Uterus (tissue), 2 donors: ENCODE measurements at regions not wholly inside any gene's neighbourhood (a gene's known extent, or its start where the extent isn't known, plus 50 kb on each side); places are given as distances from the start of the nearest gene placed in this dataset.

Experiments
- POLR2A ChIP-seq, 2 donors: fragments of 450-650 bp; IDR thresholded peaks; one replicate each; pipeline ENCODE4 v1.6.1; 2016; ENCODE audit warnings: antibody characterized with exemption in 2 of 2, mild to moderate bottlenecking in 1 of 2, moderate library complexity in 1 of 2
- TF ChIP-seq, protein P1 (sequence below), 4 experiments: fragments of 200-600 bp in 2 of 4; fragments of 450-650 bp in 2 of 4; sonication (generic) in 2 of 4; IDR thresholded peaks; one replicate each; pipeline ENCODE4 v1.5.1; 2016 to 2019; ENCODE audit warnings: antibody characterized with exemption in 4 of 4, mild to moderate bottlenecking in 2 of 4, moderate library complexity in 1 of 4

DNA sequence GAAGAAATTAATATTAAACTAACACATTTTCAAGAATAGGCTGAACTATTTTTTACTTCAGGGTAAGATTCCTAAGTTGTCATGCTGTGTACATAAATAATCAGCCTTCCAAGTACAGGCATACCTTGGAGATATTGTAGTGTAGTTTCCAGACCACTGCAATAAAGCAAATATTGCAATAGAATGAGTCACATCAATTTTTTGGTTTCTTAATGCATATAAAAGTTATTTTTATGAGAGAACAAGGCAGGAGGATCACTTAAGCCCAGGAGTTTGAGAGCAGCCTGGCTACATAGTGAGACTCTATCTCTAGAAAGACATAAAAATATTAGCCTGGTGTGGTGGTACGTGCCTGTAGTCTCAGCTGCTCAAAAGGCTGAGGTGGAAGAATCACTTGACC lies 511.5 kb downstream of the UQCRFS1 start:
- TF ChIP-seq, protein P1, sequence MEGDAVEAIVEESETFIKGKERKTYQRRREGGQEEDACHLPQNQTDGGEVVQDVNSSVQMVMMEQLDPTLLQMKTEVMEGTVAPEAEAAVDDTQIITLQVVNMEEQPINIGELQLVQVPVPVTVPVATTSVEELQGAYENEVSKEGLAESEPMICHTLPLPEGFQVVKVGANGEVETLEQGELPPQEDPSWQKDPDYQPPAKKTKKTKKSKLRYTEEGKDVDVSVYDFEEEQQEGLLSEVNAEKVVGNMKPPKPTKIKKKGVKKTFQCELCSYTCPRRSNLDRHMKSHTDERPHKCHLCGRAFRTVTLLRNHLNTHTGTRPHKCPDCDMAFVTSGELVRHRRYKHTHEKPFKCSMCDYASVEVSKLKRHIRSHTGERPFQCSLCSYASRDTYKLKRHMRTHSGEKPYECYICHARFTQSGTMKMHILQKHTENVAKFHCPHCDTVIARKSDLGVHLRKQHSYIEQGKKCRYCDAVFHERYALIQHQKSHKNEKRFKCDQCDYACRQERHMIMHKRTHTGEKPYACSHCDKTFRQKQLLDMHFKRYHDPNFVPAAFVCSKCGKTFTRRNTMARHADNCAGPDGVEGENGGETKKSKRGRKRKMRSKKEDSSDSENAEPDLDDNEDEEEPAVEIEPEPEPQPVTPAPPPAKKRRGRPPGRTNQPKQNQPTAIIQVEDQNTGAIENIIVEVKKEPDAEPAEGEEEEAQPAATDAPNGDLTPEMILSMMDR (IDR thresholded peaks at IDR 0.05), result no peak
- TF ChIP-seq POLR2A (IDR thresholded peaks at IDR 0.05), result no peak
